IMR-90 (cell line): ENCODE measurements at regions not wholly inside any gene's neighbourhood (a gene's known extent, or its start where the extent isn't known, plus 50 kb on each side); places are given as distances from the start of the nearest gene placed in this dataset.

ENCODE experiments used
- ATAC-seq: fragments of 200-7000 bp; cut with Tn5 transposase; 2 replicates; pipeline ENCODE4 v1.9.1; 2020; ENCODE audit warnings: low read depth, mild to moderate bottlenecking, moderate library complexity
- BruUV-seq: library from RNA; stranded (reverse); fragments of 400-500 nt; replicated peaks from 2 replicates; lab custom pipeline; 2021; lab: Mats Ljungman, UMichigan
- CTCF ChIA-PET: fragments of 300-600 bp; formaldehyde crosslinking; extraction: SDS; loops from one replicate; lab custom pipeline; 2021; ENCODE audit warnings: antibody characterized with exemption; lab: Yijun Ruan, JAX
- POLR2A ChIA-PET: fragments of 300-600 bp; sonication (Branson Sonifier 250); formaldehyde crosslinking; loops from one replicate; lab custom pipeline; 2022; ENCODE audit warnings: antibody characterized with exemption; ENCODE audit not compliant: unreplicated experiment; lab: Charles Lee
- DNase-seq: peaks from one replicate; pipeline ENCODE4 v3.0.0; 2013
- H2AFZ ChIP-seq: replicated peaks from 2 replicates; pipeline ENCODE3; 2013; ENCODE audit warnings: low read length, mild to moderate bottlenecking; ENCODE audit not compliant: poor library complexity
- H2AK5ac ChIP-seq: 2 replicates; pipeline ENCODE4 v1.6.1; 2013; ENCODE audit warnings: low read depth, low read length, inconsistent platforms
- H2AK9ac ChIP-seq: replicated peaks from 2 replicates; pipeline ENCODE3; 2013; ENCODE audit warnings: mild to moderate bottlenecking, low read depth, low read length, moderate library complexity; ENCODE audit not compliant: poor library complexity
- H2BK120ac ChIP-seq: 2 replicates; pipeline ENCODE4 v1.6.1; 2013; ENCODE audit warnings: low read depth, low read length, inconsistent platforms
- H2BK15ac ChIP-seq: 3 replicates; pipeline ENCODE4 v1.6.1; 2013; ENCODE audit warnings: low read depth, low read length, inconsistent platforms
- H2BK20ac ChIP-seq: 2 replicates; pipeline ENCODE4 v1.6.1; 2013; ENCODE audit warnings: low read depth, mild to moderate bottlenecking, inconsistent platforms, low read length, moderate library complexity
- H2BK5ac ChIP-seq: 2 replicates; pipeline ENCODE4 v1.6.1; 2013; ENCODE audit warnings: mild to moderate bottlenecking, low read depth, low read length, inconsistent platforms; ENCODE audit not compliant: poor library complexity, severe bottlenecking
- H3K14ac ChIP-seq: replicated peaks from 2 replicates; pipeline ENCODE4 v1.6.1; 2013; ENCODE audit warnings: low read depth, low read length, inconsistent platforms
- H3K18ac ChIP-seq: 2 replicates; pipeline ENCODE4 v1.6.1; 2013; ENCODE audit warnings: low read depth, low read length, control low read depth
- H3K23ac ChIP-seq: 2 replicates; pipeline ENCODE4 v1.6.1; 2013; ENCODE audit warnings: low read depth, low read length, inconsistent platforms
- H3K27ac ChIP-seq: 2 replicates; pipeline ENCODE4 v1.5.1; 2013; ENCODE audit warnings: mild to moderate bottlenecking, control low read depth, low read length; ENCODE audit not compliant: insufficient read depth
- H3K27me3 ChIP-seq: 2 replicates; pipeline ENCODE4 v1.6.1; 2013; ENCODE audit warnings: low read length; ENCODE audit not compliant: control insufficient read depth, insufficient read depth
- H3K36me3 ChIP-seq: 2 replicates; pipeline ENCODE4 v1.6.1; 2013; ENCODE audit warnings: low read length, mixed read lengths; ENCODE audit not compliant: control insufficient read depth, insufficient read depth
- H3K4ac ChIP-seq: 2 replicates; pipeline ENCODE4 v1.6.1; 2013; ENCODE audit warnings: low read depth, low read length, inconsistent platforms
- H3K4me1 ChIP-seq: 2 replicates; pipeline ENCODE4 v1.6.1; 2013; ENCODE audit warnings: low read length, mixed read lengths; ENCODE audit not compliant: control insufficient read depth, insufficient read depth
- H3K4me2 ChIP-seq: 2 replicates; pipeline ENCODE4 v1.6.1; 2013; ENCODE audit warnings: low read depth, mild to moderate bottlenecking, control low read depth, low read length, moderate library complexity
- H3K4me3 ChIP-seq: 2 replicates; pipeline ENCODE4 v1.5.1; 2013; ENCODE audit warnings: low read depth, mild to moderate bottlenecking, control low read depth, low read length, moderate library complexity; ENCODE audit not compliant: insufficient read depth
- H3K56ac ChIP-seq: 2 replicates; pipeline ENCODE4 v1.6.1; 2013; ENCODE audit warnings: low read length, inconsistent platforms; ENCODE audit not compliant: insufficient read depth; ENCODE audit errors: extremely low read depth
- H3K79me1 ChIP-seq, 2 experiments: 2 replicates each; pipeline ENCODE4 v1.6.1; 2013; ENCODE audit warnings: low read length in 2 of 2, inconsistent platforms in 1 of 2, low read depth in 1 of 2
- H3K9ac ChIP-seq: 2 replicates; pipeline ENCODE4 v1.6.1; 2013; ENCODE audit warnings: low read depth, low read length, control low read depth
- H3K9me1 ChIP-seq: 2 replicates; pipeline ENCODE4 v1.6.1; 2013; ENCODE audit warnings: low read length, inconsistent platforms; ENCODE audit not compliant: insufficient read depth
- H3K9me3 ChIP-seq: 2 replicates; pipeline ENCODE4 v1.6.1; 2013; ENCODE audit warnings: low read length; ENCODE audit not compliant: control insufficient read depth, insufficient read depth
- H4K20me1 ChIP-seq: 2 replicates; pipeline ENCODE4 v1.6.1; 2013; ENCODE audit warnings: low read length, inconsistent platforms; ENCODE audit not compliant: insufficient read depth
- H4K5ac ChIP-seq: 2 replicates; pipeline ENCODE4 v1.6.1; 2013; ENCODE audit warnings: mild to moderate bottlenecking, low read depth, low read length, control low read depth
- H4K8ac ChIP-seq, 2 experiments: 2 replicates each; pipeline ENCODE4 v1.6.1; 2013; ENCODE audit warnings: low read depth in 2 of 2, low read length in 2 of 2, control low read depth in 1 of 2, inconsistent platforms in 1 of 2
- H4K91ac ChIP-seq: 2 replicates; pipeline ENCODE4 v1.6.1; 2013; ENCODE audit warnings: low read depth, low read length, inconsistent platforms; ENCODE audit not compliant: insufficient read depth
- CHD1 ChIP-seq: IDR thresholded peaks from 2 replicates; pipeline ENCODE4 v1.6.1; 2012; ENCODE audit warnings: low read depth, low read length, improper control_type of control experiment
- WGBS, 2 experiments: methylation state at CpG; one replicate each; pipeline versions ENCODE4 v1.1.5 to v1.1.7; 2013; ENCODE audit warnings: missing lambda C conversion rate in 2 of 2; ENCODE audit not compliant: insufficient read length in 1 of 2; ENCODE audit errors: extremely low coverage in 2 of 2; 5-methylcytosine and 5-hydroxymethylcytosine counted together
- dilution Hi-C: fragments of 300-500 bp; cut with HindIII; formaldehyde crosslinking; loops from one replicate; pipeline ENCODE4 v1.14.3; 2018; ENCODE audit warnings: low sequenced_read_pairs; ENCODE audit not compliant: unreplicated experiment
- in situ Hi-C: fragments of 300-500 bp; cut with MboI; formaldehyde crosslinking; loops from 3 replicates; pipeline ENCODE4 v1.14.3; 2019; ENCODE audit warnings: low sequenced_read_pairs, inconsistent platforms, mixed read lengths
- intact Hi-C: fragments of 100-400 bp; cut with micrococcal nuclease; formaldehyde crosslinking; loops from 2 replicates; pipeline ENCODE4 v1.10.0; 2022

DNA sequence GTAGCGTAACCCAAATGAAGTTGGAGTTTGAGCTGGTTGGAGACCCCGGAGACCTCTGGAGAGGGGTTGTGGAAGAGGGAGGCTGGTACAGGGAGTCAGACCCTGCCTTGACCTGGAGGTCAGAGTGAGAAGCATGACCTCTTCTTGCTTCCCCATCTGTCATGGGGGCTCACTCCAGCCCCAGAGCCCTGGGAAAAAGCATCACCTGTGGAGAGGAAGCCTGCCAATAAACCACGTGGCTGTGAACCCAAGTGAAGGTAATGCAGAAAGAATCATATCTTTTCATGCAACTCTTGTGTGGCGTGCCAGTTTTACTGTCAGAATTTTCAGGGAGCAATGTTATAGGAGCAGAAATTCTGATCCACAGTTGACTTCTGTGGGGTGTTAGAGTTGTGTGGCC lies 178.5 kb upstream of the PRICKLE1 start:
- Histone ChIP-seq H4K8ac (no peak overlapping the region), H4K5ac (no peak overlapping the region), H3K18ac (no peak overlapping the region), H3K9me3 (peaks cover 5% of the 10 kb centered on the region; the same call in 1 of the 2 replicates), H2AK9ac (no peak overlapping the region), H3K27me3 (no peaks in the 10 kb centered on the region; the same call in 1 of the 2 replicates), H3K79me1 (no peaks in the 10 kb centered on the region), H2BK5ac (no peak overlapping the region), H3K27ac (no peak overlapping the region), H3K9me1 (no peaks in the 10 kb centered on the region), H4K91ac (no peak overlapping the region), H3K36me3 (no peaks in the 10 kb centered on the region), H3K23ac (no peak overlapping the region), H2BK120ac (no peak overlapping the region), H2AFZ (no peak overlapping the region), H3K14ac (no peak overlapping the region), H3K4me2 (no peak overlapping the region), H3K4me3 (no peak overlapping the region), H3K9ac (no peak overlapping the region), H4K20me1 (no peaks in the 10 kb centered on the region), H2BK15ac (no peak overlapping the region), H2AK5ac (no peak overlapping the region), H3K4me1 (no peaks in the 10 kb centered on the region), H2BK20ac (no peak overlapping the region), H3K56ac (no peak overlapping the region), H3K4ac (no peak overlapping the region)
- no TSS peak for BruUV-seq
- in situ Hi-C loops (no loop called here), dilution Hi-C loops (no loop called here), intact Hi-C loops (no loop called here)
- 100% methylated on average over 2 of the region's 4 CpGs; no CpG with 5 or more reads in 1 of the 2 experiments for WGBS, 2 experiments
- DNase-seq (no peak), ATAC-seq (no peak)
- no peak for TF ChIP-seq CHD1
- ChIA-PET POLR2A (no interaction called here), CTCF (no interaction called here)
